WTC11 (cell line): ENCODE measurements at regions not wholly inside any gene's neighbourhood (a gene's known extent, or its start where the extent isn't known, plus 50 kb on each side); places are given as distances from the start of the nearest gene placed in this dataset.

Source experiments
- ATAC-seq: fragments of 200-7000 bp; cut with Tn5 transposase; 2 replicates; pipeline ENCODE4 v1.10.0; 2021; ENCODE audit warnings: mild to moderate bottlenecking, moderate library complexity
- CTCF ChIA-PET: fragments of 300-600 bp; sonication (Branson Sonifier 250); formaldehyde crosslinking; loops from one replicate; lab custom pipeline; 2021; ENCODE audit warnings: antibody characterized with exemption; lab: Charles Lee
- POLR2A ChIA-PET: fragments of 350-600 bp; sonication (Branson Sonifier 250); formaldehyde crosslinking; loops from one replicate; lab custom pipeline; 2021; ENCODE audit warnings: antibody characterized with exemption; lab: Charles Lee
- DNase-seq: peaks from one replicate; pipeline ENCODE4 v3.0.0; 2021; ENCODE audit warnings: low spot score
- H3K27ac Mint-ChIP-seq: 2 replicates; pipeline ENCODE4 v1.8.0; 2021; ENCODE audit warnings: mixed read lengths
- H3K27me3 Mint-ChIP-seq: 2 replicates; pipeline ENCODE4 v1.8.0; 2021; ENCODE audit warnings: low read depth, mild to moderate bottlenecking, moderate library complexity, mixed read lengths
- H3K36me3 Mint-ChIP-seq: 2 replicates; pipeline ENCODE4 v1.8.0; 2021; ENCODE audit warnings: mixed read lengths
- H3K4me1 Mint-ChIP-seq: 2 replicates; pipeline ENCODE4 v1.8.0; 2022; ENCODE audit warnings: mixed read lengths
- H3K4me3 Mint-ChIP-seq: 2 replicates; pipeline ENCODE4 v1.8.0; 2021; ENCODE audit warnings: mild to moderate bottlenecking, moderate library complexity, mixed read lengths
- H3K9me3 Mint-ChIP-seq: 2 replicates; pipeline ENCODE4 v1.8.0; 2021; ENCODE audit warnings: mixed read lengths
- ATF1 ChIP-seq: sonication (generic); formaldehyde crosslinking; IDR thresholded peaks from 2 replicates; pipeline ENCODE4 v1.8.1; 2023; ENCODE audit warnings: mild to moderate bottlenecking, moderate library complexity, missing genetic modification reagents
- CREB1 ChIP-seq: sonication (generic); formaldehyde crosslinking; IDR thresholded peaks from 2 replicates; pipeline ENCODE4 v1.8.0; 2023; ENCODE audit warnings: mild to moderate bottlenecking, missing genetic modification reagents
- CREM ChIP-seq: sonication (generic); formaldehyde crosslinking; IDR thresholded peaks from 2 replicates; pipeline ENCODE4 v1.8.1; 2022; ENCODE audit warnings: mild to moderate bottlenecking, missing genetic modification reagents, moderate library complexity
- E2F4 ChIP-seq: sonication (generic); formaldehyde crosslinking; IDR thresholded peaks from 2 replicates; pipeline ENCODE4 v1.8.1; 2022; ENCODE audit warnings: low read depth, mild to moderate bottlenecking, moderate library complexity, missing genetic modification reagents, borderline replicate concordance
- ERG ChIP-seq: fragments of 250-450 bp; sonication (Bioruptor Pico); IDR thresholded peaks from 2 replicates; pipeline ENCODE4 v1.8.0; 2021; ENCODE audit warnings: mild to moderate bottlenecking
- ETV6 ChIP-seq: sonication (generic); formaldehyde crosslinking; IDR thresholded peaks from 2 replicates; pipeline ENCODE4 v1.8.1; 2022; ENCODE audit warnings: mild to moderate bottlenecking, missing genetic modification reagents
- FOXJ3 ChIP-seq: sonication (generic); formaldehyde crosslinking; IDR thresholded peaks from 2 replicates; pipeline ENCODE4 v1.9.0; 2021; ENCODE audit warnings: missing genetic modification reagents, mild to moderate bottlenecking, borderline replicate concordance
- GTF2I ChIP-seq: fragments of 250-450 bp; sonication (Bioruptor Pico); conservative IDR thresholded peaks from 2 replicates; pipeline ENCODE4 v1.4.0; 2021; ENCODE audit warnings: mild to moderate bottlenecking
- MYBL2 ChIP-seq: sonication (generic); formaldehyde crosslinking; IDR thresholded peaks from 2 replicates; pipeline ENCODE4 v1.8.1; 2023; ENCODE audit warnings: mild to moderate bottlenecking, moderate library complexity, missing genetic modification reagents
- NFE2L1 ChIP-seq: sonication (generic); formaldehyde crosslinking; IDR thresholded peaks from 2 replicates; pipeline ENCODE4 v1.8.1; 2023; ENCODE audit warnings: missing genetic modification reagents
- NR1H2 ChIP-seq: sonication (generic); formaldehyde crosslinking; IDR thresholded peaks from 2 replicates; pipeline ENCODE4 v1.9.0; 2021; ENCODE audit warnings: mild to moderate bottlenecking, moderate library complexity, missing genetic modification reagents
- NR2C2 ChIP-seq: sonication (generic); formaldehyde crosslinking; IDR thresholded peaks from 2 replicates; pipeline ENCODE4 v1.8.0; 2022; ENCODE audit warnings: mild to moderate bottlenecking, missing genetic modification reagents
- PRDM15 ChIP-seq: sonication (generic); formaldehyde crosslinking; IDR thresholded peaks from 2 replicates; pipeline ENCODE4 v1.8.0; 2022; ENCODE audit warnings: missing genetic modification reagents
- RORB ChIP-seq: fragments of 250-450 bp; sonication (Bioruptor Pico); IDR thresholded peaks from 2 replicates; pipeline ENCODE4 v1.9.0; 2021; ENCODE audit warnings: mild to moderate bottlenecking
- SMAD4 ChIP-seq: sonication (generic); formaldehyde crosslinking; IDR thresholded peaks from 2 replicates; pipeline ENCODE4 v1.8.0; 2022; ENCODE audit warnings: mild to moderate bottlenecking, missing genetic modification reagents
- TEAD1 ChIP-seq: sonication (generic); formaldehyde crosslinking; IDR thresholded peaks from 2 replicates; pipeline ENCODE4 v1.8.0; 2022; ENCODE audit warnings: mild to moderate bottlenecking, missing genetic modification reagents
- TP53 ChIP-seq: sonication (generic); formaldehyde crosslinking; IDR thresholded peaks from 2 replicates; pipeline ENCODE4 v1.8.1; 2023; ENCODE audit warnings: mild to moderate bottlenecking, missing genetic modification reagents
- ZMAT4 ChIP-seq: fragments of 250-450 bp; sonication (Bioruptor Pico); IDR thresholded peaks from 2 replicates; pipeline ENCODE4 v1.9.0; 2021; ENCODE audit warnings: mild to moderate bottlenecking
- ZNF281 ChIP-seq: sonication (generic); formaldehyde crosslinking; IDR thresholded peaks from 2 replicates; pipeline ENCODE4 v1.8.0; 2023; ENCODE audit warnings: mild to moderate bottlenecking, missing genetic modification reagents
- ZNF317 ChIP-seq: sonication (generic); formaldehyde crosslinking; IDR thresholded peaks from 2 replicates; pipeline ENCODE4 v1.8.1; 2023; ENCODE audit warnings: low read depth, mild to moderate bottlenecking, moderate library complexity, missing genetic modification reagents, borderline replicate concordance
- ZNF396 ChIP-seq: fragments of 250-450 bp; sonication (Bioruptor Pico); IDR thresholded peaks from 2 replicates; pipeline ENCODE4 v1.8.0; 2021; ENCODE audit warnings: mild to moderate bottlenecking, moderate library complexity, borderline replicate concordance
- TF ChIP-seq, protein P1 (sequence below): sonication (generic); formaldehyde crosslinking; IDR thresholded peaks from 2 replicates; pipeline ENCODE4 v1.8.0; 2022; ENCODE audit warnings: mild to moderate bottlenecking, missing genetic modification reagents
- TF ChIP-seq, protein P2 (sequence below): sonication (generic); formaldehyde crosslinking; IDR thresholded peaks from 2 replicates; pipeline ENCODE4 v1.8.1; 2022; ENCODE audit warnings: low read depth, missing genetic modification reagents, borderline replicate concordance
- TF ChIP-seq, protein P3 (sequence below): sonication (generic); formaldehyde crosslinking; IDR thresholded peaks from 2 replicates; pipeline ENCODE4 v1.8.0; 2023; ENCODE audit warnings: missing genetic modification reagents
- TF ChIP-seq, protein P4 (sequence below): sonication (generic); formaldehyde crosslinking; IDR thresholded peaks from 2 replicates; pipeline ENCODE4 v1.8.0; 2022; ENCODE audit warnings: mild to moderate bottlenecking, missing genetic modification reagents

GRCh38 chr3:159823780-159824179, 164.9 kb upstream of the IL12A start (continued):
- TF ChIP-seq PRDM15 (CRISPR knock-in tag) (no peak), ZNF317 (CRISPR knock-in tag) (no peak), E2F4 (CRISPR knock-in tag) (no peak), SMAD4 (no peak), ZNF396 (CRISPR knock-in tag) (no peak), TEAD1 (no peak), NR2C2 (CRISPR knock-in tag) (no peak), ETV6 (CRISPR knock-in tag) (no peak), ZNF281 (CRISPR knock-in tag) (no peak)
- TF ChIP-seq, protein P1, sequence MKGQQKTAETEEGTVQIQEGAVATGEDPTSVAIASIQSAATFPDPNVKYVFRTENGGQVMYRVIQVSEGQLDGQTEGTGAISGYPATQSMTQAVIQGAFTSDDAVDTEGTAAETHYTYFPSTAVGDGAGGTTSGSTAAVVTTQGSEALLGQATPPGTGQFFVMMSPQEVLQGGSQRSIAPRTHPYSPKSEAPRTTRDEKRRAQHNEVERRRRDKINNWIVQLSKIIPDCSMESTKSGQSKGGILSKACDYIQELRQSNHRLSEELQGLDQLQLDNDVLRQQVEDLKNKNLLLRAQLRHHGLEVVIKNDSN (CRISPR knock-in tag) = no peak

DNA sequence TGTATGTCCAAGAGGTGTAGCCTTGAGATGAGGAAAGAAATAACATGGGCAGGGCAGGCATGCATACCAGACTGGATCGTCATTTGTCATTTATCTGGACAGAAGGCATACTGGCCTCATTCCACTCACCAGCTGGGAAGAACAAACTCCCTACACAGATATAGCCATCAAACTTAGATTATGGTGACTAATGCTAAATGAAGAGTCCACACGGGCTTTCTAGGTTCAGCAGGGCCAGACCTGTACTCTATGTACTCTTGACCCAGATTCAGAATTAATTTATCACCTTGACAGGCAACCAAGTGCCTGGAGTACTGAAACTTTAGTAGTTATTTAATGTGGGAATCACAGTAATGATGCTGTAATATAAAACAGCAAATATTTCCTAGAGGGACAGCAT, 164.3 kb upstream of the IL12A start:
- Mint-ChIP-seq H3K4me1 (peaks cover 11% of the 10 kb centered on the region), H3K27me3 (no peaks in the 10 kb centered on the region), H3K36me3 (no peaks in the 10 kb centered on the region), H3K9me3 (no peaks in the 10 kb centered on the region), H3K27ac (no peak overlapping the region), H3K4me3 (no peak overlapping the region)
- POLR2A ChIA-PET = no interaction called here
- CTCF ChIA-PET = interaction anchor here (0.7 kb wide), 1 partner anchor 165 kb away, joined by 3 read pairs; no protein-coding TSS in a partner anchor
- DNase-seq (no peak), ATAC-seq (no peak)
- TF ChIP-seq TP53 (CRISPR knock-in tag) = no peak
- no peak for TF ChIP-seq ERG
- no peak for TF ChIP-seq NR1H2 (CRISPR knock-in tag)
- TF ChIP-seq ZMAT4 (CRISPR knock-in tag) = no peak
- TF ChIP-seq MYBL2 (CRISPR knock-in tag) = no peak
- TF ChIP-seq ETV6 (CRISPR knock-in tag) = no peak
- TF ChIP-seq, protein P1 (CRISPR knock-in tag) = no peak
- no peak for TF ChIP-seq CREM (CRISPR knock-in tag)
- no peak for TF ChIP-seq ATF1 (CRISPR knock-in tag)
- no peak for TF ChIP-seq NFE2L1 (CRISPR knock-in tag)
- TF ChIP-seq, protein P2, sequence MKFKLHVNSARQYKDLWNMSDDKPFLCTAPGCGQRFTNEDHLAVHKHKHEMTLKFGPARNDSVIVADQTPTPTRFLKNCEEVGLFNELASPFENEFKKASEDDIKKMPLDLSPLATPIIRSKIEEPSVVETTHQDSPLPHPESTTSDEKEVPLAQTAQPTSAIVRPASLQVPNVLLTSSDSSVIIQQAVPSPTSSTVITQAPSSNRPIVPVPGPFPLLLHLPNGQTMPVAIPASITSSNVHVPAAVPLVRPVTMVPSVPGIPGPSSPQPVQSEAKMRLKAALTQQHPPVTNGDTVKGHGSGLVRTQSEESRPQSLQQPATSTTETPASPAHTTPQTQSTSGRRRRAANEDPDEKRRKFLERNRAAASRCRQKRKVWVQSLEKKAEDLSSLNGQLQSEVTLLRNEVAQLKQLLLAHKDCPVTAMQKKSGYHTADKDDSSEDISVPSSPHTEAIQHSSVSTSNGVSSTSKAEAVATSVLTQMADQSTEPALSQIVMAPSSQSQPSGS (CRISPR knock-in tag) = no peak
- TF ChIP-seq, protein P3, sequence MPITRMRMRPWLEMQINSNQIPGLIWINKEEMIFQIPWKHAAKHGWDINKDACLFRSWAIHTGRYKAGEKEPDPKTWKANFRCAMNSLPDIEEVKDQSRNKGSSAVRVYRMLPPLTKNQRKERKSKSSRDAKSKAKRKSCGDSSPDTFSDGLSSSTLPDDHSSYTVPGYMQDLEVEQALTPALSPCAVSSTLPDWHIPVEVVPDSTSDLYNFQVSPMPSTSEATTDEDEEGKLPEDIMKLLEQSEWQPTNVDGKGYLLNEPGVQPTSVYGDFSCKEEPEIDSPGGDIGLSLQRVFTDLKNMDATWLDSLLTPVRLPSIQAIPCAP = no peak
- TF ChIP-seq, protein P4, sequence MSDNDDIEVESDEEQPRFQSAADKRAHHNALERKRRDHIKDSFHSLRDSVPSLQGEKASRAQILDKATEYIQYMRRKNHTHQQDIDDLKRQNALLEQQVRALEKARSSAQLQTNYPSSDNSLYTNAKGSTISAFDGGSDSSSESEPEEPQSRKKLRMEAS = no peak
- TF ChIP-seq GTF2I (CRISPR knock-in tag) = no peak
- no peak for TF ChIP-seq RORB (CRISPR knock-in tag)
- TF ChIP-seq CREB1 = no peak
- TF ChIP-seq FOXJ3 (CRISPR knock-in tag) = no peak
